HG03565 (cell line): ENCODE measurements at regions not wholly inside any gene's neighbourhood (a gene's known extent, or its start where the extent isn't known, plus 50 kb on each side); places are given as distances from the start of the nearest gene placed in this dataset.

Experiments
- ATAC-seq: cut with Tn5 transposase; IDR thresholded peaks from one replicate; pipeline ENCODE4 v1.9.1; 2021; ENCODE audit warnings: mild to moderate bottlenecking, moderate library complexity; ENCODE audit not compliant: unreplicated experiment

GRCh38 chr20:6884114-6884513, 116.6 kb downstream of the BMP2 start:
- no peak for ATAC-seq

GRCh38 chr20:6886065-6886729, 118.7 kb downstream of the BMP2 start:
- no peak for ATAC-seq

- no peak for ATAC-seq
These were observed 120.5 kb downstream of the BMP2 start for GRCh38 chr20:6887966-6888365.

- no peak for ATAC-seq
These were observed 121.4 kb downstream of the BMP2 start for GRCh38 chr20:6888736-6889395.

- no peak for ATAC-seq
These were observed 125.2 kb downstream of the BMP2 start for GRCh38 chr20:6892724-6893123.

GRCh38 chr20:6898928-6899327, 131.4 kb downstream of the BMP2 start:
- ATAC-seq = no peak

- ATAC-seq = no peak
These were observed 139.4 kb downstream of the BMP2 start for GRCh38 chr20:6906871-6907270.

GRCh38 chr20:6908673-6909072, 141.2 kb downstream of the BMP2 start:
- no peak for ATAC-seq

- ATAC-seq = no peak
These were observed 142.1 kb downstream of the BMP2 start for GRCh38 chr20:6909608-6910007.

GRCh38 chr20:6914986-6915385, 147.5 kb downstream of the BMP2 start:
- no peak for ATAC-seq

- ATAC-seq = no peak
These were observed 149.5 kb downstream of the BMP2 start for GRCh38 chr20:6916938-6917337.

- no peak for ATAC-seq
These were observed 152.4 kb downstream of the BMP2 start for GRCh38 chr20:6919792-6920468.

GRCh38 chr20:6920991-6921613, 153.6 kb downstream of the BMP2 start:
- ATAC-seq = no peak

GRCh38 chr20:6921717-6922386, 154.4 kb downstream of the BMP2 start:
- ATAC-seq = no peak

GRCh38 chr20:6924681-6925080, 157.2 kb downstream of the BMP2 start:
- no peak for ATAC-seq

- ATAC-seq = no peak
These were observed 158.3 kb downstream of the BMP2 start for GRCh38 chr20:6925744-6926278.

GRCh38 chr20:6940048-6940447, 172.6 kb downstream of the BMP2 start:
- ATAC-seq = no peak

GRCh38 chr20:6940876-6941275, 173.4 kb downstream of the BMP2 start:
- ATAC-seq = no peak

GRCh38 chr20:6941571-6941970, 174.1 kb downstream of the BMP2 start:
- no peak for ATAC-seq

GRCh38 chr20:6942266-6942665, 174.8 kb downstream of the BMP2 start:
- no peak for ATAC-seq

- no peak for ATAC-seq
These were observed 176.8 kb downstream of the BMP2 start for GRCh38 chr20:6944292-6944691.
